SU-DHL-6 (cell line): ENCODE measurements at regions not wholly inside any gene's neighbourhood (a gene's known extent, or its start where the extent isn't known, plus 50 kb on each side); places are given as distances from the start of the nearest gene placed in this dataset.
A peak's percentile ranks its signal among the peaks of the same experiment; 100 is the strongest.

Experiments
- CTCF ChIP-seq: fragments of 200-600 bp; sonication (generic); IDR thresholded peaks from one replicate; pipeline ENCODE4 v1.5.1; 2017; ENCODE audit warnings: antibody characterized with exemption, mild to moderate bottlenecking, low read length, moderate library complexity; ENCODE audit not compliant: insufficient read depth, poor library complexity, severe bottlenecking
- EZH2phosphoT487 ChIP-seq: fragments of 200-600 bp; sonication (generic), shearing (Covaris generic); conservative IDR thresholded peaks from 2 replicates; pipeline ENCODE4 v1.6.1; 2018; ENCODE audit warnings: mild to moderate bottlenecking, antibody characterized with exemption, low read length, moderate library complexity, mixed read lengths

- TF ChIP-seq CTCF (peak; percentile 88), EZH2phosphoT487 (no peak)
Measured at GRCh38 chr10:123582084-123582989, 83.8 kb upstream of the GPR26 start.
